K562 (cell line): ENCODE measurements at regions not wholly inside any gene's neighbourhood (a gene's known extent, or its start where the extent isn't known, plus 50 kb on each side); places are given as distances from the start of the nearest gene placed in this dataset.

ENCODE experiments used
- ATAC-seq: fragments of 200-7000 bp; cut with Tn5 transposase; 3 replicates; pipeline ENCODE4 v1.9.1; 2020; ENCODE audit warnings: moderate library complexity
- BruUV-seq: library from RNA; stranded (reverse); fragments of 400-500 nt; replicated peaks from 2 replicates; lab custom pipeline; 2021; lab: Mats Ljungman, UMichigan
- CTCF ChIA-PET: fragments of 300-600 bp; formaldehyde crosslinking; extraction: SDS; loops from one replicate; lab custom pipeline; 2021; ENCODE audit warnings: low intra/inter-chr PET ratio; lab: Yijun Ruan, JAX
- POLR2A ChIA-PET: fragments of 300-600, 350-650 bp; sonication (Branson Sonifier 250); formaldehyde crosslinking; extraction: SDS; loops from one replicate; lab custom pipeline; 2021; ENCODE audit warnings: antibody characterized with exemption, inconsistent platforms; lab: Yijun Ruan, JAX
- DNase-seq, 4 experiments: peaks; one replicate each; pipeline versions ENCODE4 v3.0.0 to v3.0.0-alpha.2; 2011 to 2018; ENCODE audit warnings: low spot score in 3 of 4, mixed read lengths in 3 of 4; ENCODE audit errors: extremely low read depth in 1 of 4
- FAIRE-seq: peaks from 2 replicates; lab custom pipeline; 2011; peaks lifted over from hg19 to GRCh38; lab: Jason Lieb, UNC
- H2AFZ ChIP-seq: 2 replicates; pipeline ENCODE4 v1.6.0; 2011; ENCODE audit warnings: low read depth, low read length, control low read depth, inconsistent platforms
- H3K27ac ChIP-seq: fragments of 200-600 bp; 3 replicates; pipeline ENCODE4 v1.8.0; 2011; ENCODE audit warnings: low read depth, mild to moderate bottlenecking, control low read depth, inconsistent platforms, low read length, moderate library complexity, mixed read lengths; ENCODE audit errors: extremely low read depth
- H3K27me3 ChIP-seq, 2 experiments: fragments of 300-600 bp in 1 of 2; 2 replicates in 1 of 2; 3 replicates in 1 of 2; pipeline versions ENCODE4 v1.6.0 to v1.8.0; 2011; ENCODE audit warnings: inconsistent platforms in 2 of 2, low read length in 2 of 2, mild to moderate bottlenecking in 1 of 2, mixed read lengths in 1 of 2, moderate library complexity in 1 of 2; ENCODE audit not compliant: control insufficient read depth in 2 of 2, insufficient read depth in 2 of 2
- H3K36me3 ChIP-seq: fragments of 300-600 bp; 3 replicates; pipeline ENCODE4 v1.8.0; 2011; ENCODE audit warnings: mild to moderate bottlenecking, low read length, inconsistent platforms; ENCODE audit not compliant: control insufficient read depth, insufficient read depth
- H3K4me1 ChIP-seq, 2 experiments: fragments of 200-600 bp in 1 of 2; replicated peaks in 1 of 2; 2 replicates in 1 of 2; 3 replicates in 1 of 2; pipeline versions ENCODE4 v1.5.1 to v1.8.0; 2011; ENCODE audit warnings: inconsistent platforms in 2 of 2, low read length in 2 of 2, mild to moderate bottlenecking in 1 of 2, mixed read lengths in 1 of 2, moderate library complexity in 1 of 2; ENCODE audit not compliant: control insufficient read depth in 2 of 2, insufficient read depth in 2 of 2
- H3K4me2 ChIP-seq: 2 replicates; pipeline ENCODE4 v1.6.1; 2011; ENCODE audit warnings: low read length, control low read depth, inconsistent platforms, mixed read lengths; ENCODE audit not compliant: insufficient read depth
- H3K4me3 ChIP-seq: fragments of 200-600 bp; sonication (generic), shearing (Covaris generic); 2 replicates; pipeline ENCODE4 v1.5.1; 2016; ENCODE audit warnings: control low read depth, inconsistent platforms
- H3K79me2 ChIP-seq: fragments of 200-600 bp; 3 replicates; pipeline ENCODE4 v1.8.0; 2011; ENCODE audit warnings: low read length, inconsistent platforms; ENCODE audit not compliant: control insufficient read depth, insufficient read depth
- H3K9ac ChIP-seq, 2 experiments: 2 replicates each; pipeline versions ENCODE4 v1.6.0 to v1.6.1; 2011; ENCODE audit warnings: low read depth in 2 of 2, low read length in 2 of 2, control low read depth in 1 of 2, inconsistent platforms in 1 of 2, mild to moderate bottlenecking in 1 of 2, mixed read lengths in 1 of 2; ENCODE audit not compliant: insufficient read depth in 1 of 2
- H3K9me1 ChIP-seq: one replicate; pipeline ENCODE4 v1.6.0; 2011; ENCODE audit warnings: inconsistent platforms, mild to moderate bottlenecking, low read length, moderate library complexity; ENCODE audit not compliant: control insufficient read depth, insufficient read depth
- H3K9me3 ChIP-seq: replicated peaks from 2 replicates; pipeline ENCODE4 v1.5.1; 2011; ENCODE audit warnings: low read depth, low read length, inconsistent platforms; ENCODE audit not compliant: control insufficient read depth, insufficient read depth
- H4K20me1 ChIP-seq: replicated peaks from 2 replicates; pipeline ENCODE4 v1.6.1; 2011; ENCODE audit warnings: low read length, inconsistent platforms, mixed read lengths; ENCODE audit not compliant: control insufficient read depth, insufficient read depth
- BMI1 ChIP-seq: fragments of 150-350 bp; IDR thresholded peaks from 2 replicates; pipeline ENCODE4 v1.6.1; 2014; ENCODE audit warnings: low read length
- BRD4 ChIP-seq: fragments of 200-600 bp; sonication (generic); IDR thresholded peaks from 2 replicates; pipeline ENCODE4 v1.6.1; 2017; ENCODE audit warnings: inconsistent platforms
- FOXA3 ChIP-seq, 2 experiments: fragments of 450-650 bp in 1 of 2; sonication (generic) in 1 of 2; formaldehyde crosslinking; IDR thresholded peaks in 1 of 2; conservative IDR thresholded peaks in 1 of 2; 2 replicates each; pipeline versions ENCODE4 v1.4.0 to v1.8.0; 2020 to 2022; ENCODE audit warnings: mild to moderate bottlenecking in 2 of 2, missing genetic modification reagents in 1 of 2
- IRF2 ChIP-seq: sonication (generic); formaldehyde crosslinking; IDR thresholded peaks from 2 replicates; pipeline ENCODE4 v1.8.1; 2022; ENCODE audit warnings: mild to moderate bottlenecking, missing genetic modification reagents
- NFIX ChIP-seq: fragments of 250-450 bp; sonication (Bioruptor Pico); IDR thresholded peaks from 2 replicates; pipeline ENCODE4 v1.4.0; 2020; ENCODE audit warnings: low read depth, mild to moderate bottlenecking, moderate library complexity
- SPI1 ChIP-seq: IDR thresholded peaks from 2 replicates; pipeline ENCODE4 v1.6.1; 2011; ENCODE audit warnings: low read depth, low read length, control low read depth, borderline replicate concordance
- TOE1 ChIP-seq, 2 experiments: fragments of 450-650 bp in 1 of 2; sonication (generic) in 1 of 2; formaldehyde crosslinking in 1 of 2; IDR thresholded peaks; 2 replicates each; pipeline versions ENCODE4 v1.7.1 to v1.8.0; 2016 to 2022; ENCODE audit warnings: borderline replicate concordance in 2 of 2, mild to moderate bottlenecking in 2 of 2, antibody characterized with exemption in 1 of 2, inconsistent platforms in 1 of 2, low read depth in 1 of 2, missing genetic modification reagents in 1 of 2, moderate library complexity in 1 of 2
- ZEB2 ChIP-seq: fragments of 450-650 bp; IDR thresholded peaks from 2 replicates; pipeline ENCODE4 v1.6.1; 2016
- ZKSCAN8 ChIP-seq: fragments of 200-800 bp; sonication (Bioruptor generic); IDR thresholded peaks from 2 replicates; pipeline ENCODE4 v1.6.1; 2016; ENCODE audit warnings: missing genetic modification characterization, missing compliant biosample characterization
- ZNF121 ChIP-seq: sonication (generic); formaldehyde crosslinking; conservative IDR thresholded peaks from 2 replicates; pipeline ENCODE4 v1.8.0; 2022; ENCODE audit warnings: missing genetic modification reagents
- ZNF134 ChIP-seq: fragments of 250-450 bp; sonication (Bioruptor Pico); conservative IDR thresholded peaks from 2 replicates; pipeline ENCODE4 v1.4.0; 2020
- ZNF146 ChIP-seq: IDR thresholded peaks from one replicate; pipeline ENCODE4 v1.6.1; 2018; ENCODE audit warnings: missing compliant biosample characterization; ENCODE audit not compliant: unreplicated experiment
- ZNF408 ChIP-seq: fragments of 250-450 bp; sonication (Bioruptor Pico); IDR thresholded peaks from 2 replicates; pipeline ENCODE4 v1.4.0; 2020; ENCODE audit warnings: low read depth, mild to moderate bottlenecking, moderate library complexity
- ZNF41 ChIP-seq: fragments of 250-450 bp; sonication (Bioruptor Pico); conservative IDR thresholded peaks from 2 replicates; pipeline ENCODE4 v1.4.0; 2020; ENCODE audit warnings: mild to moderate bottlenecking
- ZNF785 ChIP-seq: fragments of 250-450 bp; sonication (Bioruptor Pico); IDR thresholded peaks from 2 replicates; pipeline ENCODE4 v1.4.0; 2020; ENCODE audit warnings: mild to moderate bottlenecking
- WGBS: fragments of 100-300 bp; shearing (Covaris generic); methylation state at CpG from one replicate; pipeline ENCODE4 v1.1.6; 2016; ENCODE audit warnings: low coverage, mixed read lengths; ENCODE audit not compliant: insufficient coverage; ENCODE audit errors: missing lambda C conversion rate; 5-methylcytosine and 5-hydroxymethylcytosine counted together
- in situ Hi-C: fragments of 300-500 bp; cut with MboI; formaldehyde crosslinking; loops from 4 replicates; pipeline ENCODE4 v1.15.0; 2018; ENCODE audit warnings: inconsistent platforms, mixed read lengths
- intact Hi-C: fragments of 100-400 bp; cut with micrococcal nuclease; formaldehyde crosslinking; loops from 2 replicates; pipeline ENCODE4 v1.14.2; 2022
- TF ChIP-seq, protein P1 (sequence below): fragments of 450-650 bp; formaldehyde crosslinking; IDR thresholded peaks from 2 replicates; pipeline ENCODE4 v1.4.0; 2020; ENCODE audit warnings: mild to moderate bottlenecking, mixed read lengths
- TF ChIP-seq, protein P2 (sequence below): fragments of 250-450 bp; sonication (Bioruptor Pico); IDR thresholded peaks from 2 replicates; pipeline ENCODE4 v1.8.0; 2022; ENCODE audit warnings: inconsistent platforms

- no peak overlapping the region for H3K4me3 ChIP-seq
- H4K20me1 ChIP-seq, result no peaks in the 10 kb centered on the region
- H3K36me3 ChIP-seq, result no peaks in the 10 kb centered on the region
- no peak overlapping the region for H3K4me2 ChIP-seq
- no peaks in the 10 kb centered on the region for H3K27me3 ChIP-seq
- in situ Hi-C loops, result no loop called here
- no peaks in the 10 kb centered on the region for H3K4me1 ChIP-seq
- no peaks in the 10 kb centered on the region for H3K9me1 ChIP-seq
- BruUV-seq, result no TSS peak
- H3K79me2 ChIP-seq, result no peaks in the 10 kb centered on the region
- ChIA-PET CTCF (no interaction called here), POLR2A (no interaction called here)
- DNase-seq, result peak in 1 of 4 experiments; percentile 26
- H3K9ac ChIP-seq, result no peak overlapping the region
- peak overlapping the region; percentile 62 for H2AFZ ChIP-seq
- 2% methylated on average over 5 of the region's 5 CpGs for WGBS
- no peak overlapping the region for H3K27ac ChIP-seq
- H3K9me3 ChIP-seq, result no peaks in the 10 kb centered on the region
- FAIRE-seq, result no peak
- ATAC-seq, result peak; percentile 85
- intact Hi-C loops, result no loop called here
- TF ChIP-seq ZNF408, result no peak
- TF ChIP-seq ZNF146 (CRISPR knock-in tag), result no peak
- TF ChIP-seq, protein P1, sequence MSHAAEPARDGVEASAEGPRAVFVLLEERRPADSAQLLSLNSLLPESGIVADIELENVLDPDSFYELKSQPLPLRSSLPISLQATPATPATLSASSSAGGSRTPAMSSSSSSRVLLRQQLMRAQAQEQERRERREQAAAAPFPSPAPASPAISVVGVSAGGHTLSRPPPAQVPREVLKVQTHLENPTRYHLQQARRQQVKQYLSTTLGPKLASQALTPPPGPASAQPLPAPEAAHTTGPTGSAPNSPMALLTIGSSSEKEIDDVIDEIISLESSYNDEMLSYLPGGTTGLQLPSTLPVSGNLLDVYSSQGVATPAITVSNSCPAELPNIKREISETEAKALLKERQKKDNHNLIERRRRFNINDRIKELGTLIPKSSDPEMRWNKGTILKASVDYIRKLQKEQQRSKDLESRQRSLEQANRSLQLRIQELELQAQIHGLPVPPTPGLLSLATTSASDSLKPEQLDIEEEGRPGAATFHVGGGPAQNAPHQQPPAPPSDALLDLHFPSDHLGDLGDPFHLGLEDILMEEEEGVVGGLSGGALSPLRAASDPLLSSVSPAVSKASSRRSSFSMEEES (CRISPR knock-in tag), result no peak
- no peak for TF ChIP-seq BRD4
- no peak for TF ChIP-seq ZNF785 (CRISPR knock-in tag)
- TF ChIP-seq ZNF41 (CRISPR knock-in tag), result peak; percentile 80; the same call in 1 of the 2 replicates
- TF ChIP-seq IRF2 (CRISPR knock-in tag), result no peak
- no peak for TF ChIP-seq FOXA3 (CRISPR knock-in tag; conservative IDR thresholded peaks at IDR 0.05 in 1 of 2, IDR thresholded peaks at IDR 0.05 in 1 of 2)
- no peak for TF ChIP-seq ZNF134
- no peak for TF ChIP-seq ZEB2
- no peak for TF ChIP-seq BMI1
- no peak for TF ChIP-seq NFIX (CRISPR knock-in tag)
- TF ChIP-seq ZNF121, result no peak
- TF ChIP-seq ZKSCAN8, result no peak
- no peak for TF ChIP-seq TOE1 (IDR thresholded peaks at IDR 0.05; ENCODE audit: borderline replicate concordance)
- no peak for TF ChIP-seq TOE1 (CRISPR knock-in tag; IDR thresholded peaks at IDR 0.05; ENCODE audit: borderline replicate concordance, low read depth)
- TF ChIP-seq, protein P2, sequence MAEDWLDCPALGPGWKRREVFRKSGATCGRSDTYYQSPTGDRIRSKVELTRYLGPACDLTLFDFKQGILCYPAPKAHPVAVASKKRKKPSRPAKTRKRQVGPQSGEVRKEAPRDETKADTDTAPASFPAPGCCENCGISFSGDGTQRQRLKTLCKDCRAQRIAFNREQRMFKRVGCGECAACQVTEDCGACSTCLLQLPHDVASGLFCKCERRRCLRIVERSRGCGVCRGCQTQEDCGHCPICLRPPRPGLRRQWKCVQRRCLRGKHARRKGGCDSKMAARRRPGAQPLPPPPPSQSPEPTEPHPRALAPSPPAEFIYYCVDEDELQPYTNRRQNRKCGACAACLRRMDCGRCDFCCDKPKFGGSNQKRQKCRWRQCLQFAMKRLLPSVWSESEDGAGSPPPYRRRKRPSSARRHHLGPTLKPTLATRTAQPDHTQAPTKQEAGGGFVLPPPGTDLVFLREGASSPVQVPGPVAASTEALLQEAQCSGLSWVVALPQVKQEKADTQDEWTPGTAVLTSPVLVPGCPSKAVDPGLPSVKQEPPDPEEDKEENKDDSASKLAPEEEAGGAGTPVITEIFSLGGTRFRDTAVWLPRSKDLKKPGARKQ (CRISPR knock-in tag), result no peak
- TF ChIP-seq SPI1, result peak; percentile 53; the same call in 1 of the 2 replicates
Measured at GRCh38 chr4:177528620-177529019, 86.4 kb upstream of the AGA start.
